ENCODE measurements at regions not wholly inside any gene's neighbourhood (a gene's known extent, or its start where the extent isn't known, plus 50 kb on each side); places are given as distances from the start of the nearest gene placed in this dataset.

DNA sequence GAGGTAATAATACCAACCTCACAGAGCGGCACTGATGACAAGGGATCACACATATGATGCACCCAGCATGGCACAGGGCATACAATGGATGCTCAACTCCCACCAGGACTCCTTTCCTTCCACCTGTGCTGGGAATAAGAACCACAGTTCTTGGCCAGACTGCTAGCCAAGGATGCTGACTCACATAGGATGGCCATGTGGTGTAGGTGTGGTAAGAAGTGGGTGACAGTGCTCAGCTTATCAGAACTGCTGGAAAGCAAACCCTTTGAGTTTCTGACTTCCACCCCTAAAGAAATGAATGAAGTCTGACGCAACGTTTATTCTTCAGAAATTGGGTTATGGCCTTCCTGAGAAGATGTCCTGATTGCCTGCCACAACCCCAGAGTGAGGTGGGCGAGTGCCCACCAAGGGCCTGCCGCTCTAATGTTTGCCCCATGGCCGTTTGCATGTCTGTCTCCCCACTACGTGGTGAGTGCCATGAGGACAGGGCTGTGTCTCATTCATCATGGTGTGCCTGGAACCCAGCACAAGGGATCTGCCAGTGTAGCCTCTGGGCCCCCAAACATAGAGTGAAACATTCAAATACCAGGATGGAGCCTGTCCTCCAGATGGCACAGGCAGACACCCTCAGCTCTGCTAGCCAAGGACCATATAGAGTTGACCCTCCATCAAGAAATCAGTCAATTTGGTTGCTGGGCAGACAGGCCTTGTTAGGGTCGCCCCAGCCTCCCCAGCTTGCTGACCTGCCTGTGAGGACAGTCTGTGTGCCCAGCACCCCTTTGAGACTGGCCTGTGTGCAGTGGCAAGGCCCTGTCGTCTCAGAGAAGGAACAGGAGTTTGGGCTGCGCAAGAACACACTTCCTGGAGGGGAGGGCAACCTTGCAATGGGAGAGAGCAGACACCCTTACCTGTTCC is 57.6 kb upstream of the SLCO2A1 start:
- peaks cover 0 to 8% of the 10 kb centered on the region in 2 donors for H3K27me3 ChIP-seq
- TF ChIP-seq, protein P1, sequence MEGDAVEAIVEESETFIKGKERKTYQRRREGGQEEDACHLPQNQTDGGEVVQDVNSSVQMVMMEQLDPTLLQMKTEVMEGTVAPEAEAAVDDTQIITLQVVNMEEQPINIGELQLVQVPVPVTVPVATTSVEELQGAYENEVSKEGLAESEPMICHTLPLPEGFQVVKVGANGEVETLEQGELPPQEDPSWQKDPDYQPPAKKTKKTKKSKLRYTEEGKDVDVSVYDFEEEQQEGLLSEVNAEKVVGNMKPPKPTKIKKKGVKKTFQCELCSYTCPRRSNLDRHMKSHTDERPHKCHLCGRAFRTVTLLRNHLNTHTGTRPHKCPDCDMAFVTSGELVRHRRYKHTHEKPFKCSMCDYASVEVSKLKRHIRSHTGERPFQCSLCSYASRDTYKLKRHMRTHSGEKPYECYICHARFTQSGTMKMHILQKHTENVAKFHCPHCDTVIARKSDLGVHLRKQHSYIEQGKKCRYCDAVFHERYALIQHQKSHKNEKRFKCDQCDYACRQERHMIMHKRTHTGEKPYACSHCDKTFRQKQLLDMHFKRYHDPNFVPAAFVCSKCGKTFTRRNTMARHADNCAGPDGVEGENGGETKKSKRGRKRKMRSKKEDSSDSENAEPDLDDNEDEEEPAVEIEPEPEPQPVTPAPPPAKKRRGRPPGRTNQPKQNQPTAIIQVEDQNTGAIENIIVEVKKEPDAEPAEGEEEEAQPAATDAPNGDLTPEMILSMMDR (IDR thresholded peaks at IDR 0.05): no peak
- TF ChIP-seq POLR2AphosphoS5 (IDR thresholded peaks at IDR 0.05) (no peak), POLR2A (IDR thresholded peaks at IDR 0.05) (no peak)

DNA sequence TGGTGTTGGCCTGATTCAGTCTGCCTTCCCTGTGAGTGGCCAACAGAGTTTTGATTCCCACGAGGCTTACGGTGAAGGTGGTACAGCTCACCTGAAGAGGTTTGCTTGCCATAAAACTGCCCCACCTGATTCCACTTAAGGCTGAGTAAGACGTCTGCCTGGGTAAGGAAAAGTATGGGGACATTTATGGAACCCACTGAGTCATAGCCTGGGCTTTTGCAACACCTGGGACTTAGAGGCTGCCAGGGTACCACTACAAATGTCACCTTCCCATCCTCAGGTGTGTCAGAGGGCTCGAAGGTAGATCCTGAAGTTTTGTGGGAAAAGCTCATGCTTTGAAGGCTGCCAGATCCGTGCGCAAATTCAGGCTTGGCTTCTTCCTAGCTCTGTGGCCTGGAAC is 56.9 kb upstream of the SLCO2A1 start:
- H3K4me1 ChIP-seq: no peaks in the 10 kb centered on the region
- no peaks in the 10 kb centered on the region for H3K9me3 ChIP-seq
- H3K4me3 ChIP-seq: no peak overlapping the region
- DNase-seq (ENCODE audit: low spot score in 2 of 2): no peak
- TF ChIP-seq POLR2A (IDR thresholded peaks at IDR 0.05) (no peak), POLR2AphosphoS5 (IDR thresholded peaks at IDR 0.05) (no peak)
- TF ChIP-seq, protein P1 (IDR thresholded peaks at IDR 0.05): no peak
- no peak overlapping the region for H3K27ac ChIP-seq
- H3K36me3 ChIP-seq: no peaks in the 10 kb centered on the region
- peaks cover 0 to 8% of the 10 kb centered on the region in 2 donors for H3K27me3 ChIP-seq
- intact Hi-C loops (cut with DNase I; ENCODE audit: low total_unique reads): no loop called here

More for the DNA sequence above, 57.6 kb upstream of the SLCO2A1 start:
- no peaks in the 10 kb centered on the region for H3K36me3 ChIP-seq
- H3K9me3 ChIP-seq: no peaks in the 10 kb centered on the region
- intact Hi-C loops (cut with DNase I; ENCODE audit: low total_unique reads): no loop called here
- H3K4me1 ChIP-seq: no peaks in the 10 kb centered on the region
- H3K4me3 ChIP-seq: no peak overlapping the region
- H3K27ac ChIP-seq: no peak overlapping the region
- DNase-seq (ENCODE audit: low spot score in 2 of 2): no peak

DNA sequence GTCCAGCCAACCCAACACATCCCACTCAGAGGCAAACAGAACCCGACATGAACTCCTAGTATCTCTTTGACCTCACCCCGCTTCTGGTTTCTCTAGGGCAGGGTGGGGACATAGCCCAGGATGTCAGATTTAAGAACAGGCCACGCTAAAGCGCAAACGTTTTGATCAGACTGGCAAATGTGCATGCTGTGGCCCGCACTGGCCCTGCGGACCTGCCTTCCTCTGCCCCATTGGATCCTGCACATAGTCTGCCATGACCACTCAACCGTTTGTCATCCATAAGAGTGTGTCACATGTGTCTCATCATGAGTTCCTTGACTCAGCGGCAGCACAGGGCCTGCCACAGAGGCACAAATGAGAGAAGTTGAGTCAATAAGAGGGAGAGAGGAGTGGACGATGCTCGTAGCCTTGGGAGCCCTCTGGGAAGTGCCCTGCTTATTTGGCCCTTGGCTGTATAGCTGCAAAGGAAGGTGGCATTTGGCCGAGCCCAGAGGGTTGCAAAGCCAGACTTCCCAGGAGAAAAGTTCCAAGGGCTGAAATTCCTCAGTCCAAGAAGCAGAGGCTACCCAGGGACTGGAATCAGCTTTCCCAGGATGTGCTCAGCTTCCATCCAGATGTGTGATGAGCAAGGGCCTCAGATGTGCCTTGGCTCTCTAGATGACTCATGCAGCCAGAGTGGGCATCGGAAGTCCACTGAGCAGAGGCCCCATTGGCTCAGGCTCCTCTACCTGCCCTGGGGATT is 55.5 kb upstream of the SLCO2A1 start:
- Histone ChIP-seq H3K27ac (no peak overlapping the region), H3K9me3 (peaks cover 7 to 10% of the 10 kb centered on the region in 2 donors), H3K4me1 (no peaks in the 10 kb centered on the region), H3K36me3 (no peaks in the 10 kb centered on the region), H3K4me3 (no peak overlapping the region), H3K27me3 (peaks cover 0 to 8% of the 10 kb centered on the region in 2 donors)
- intact Hi-C loops (cut with DNase I; ENCODE audit: low total_unique reads): no loop called here
- TF ChIP-seq POLR2AphosphoS5 (IDR thresholded peaks at IDR 0.05): no peak
- TF ChIP-seq POLR2A (IDR thresholded peaks at IDR 0.05): no peak
- TF ChIP-seq, protein P1 (IDR thresholded peaks at IDR 0.05): no peak
- DNase-seq (ENCODE audit: low spot score in 2 of 2): no peak

DNA sequence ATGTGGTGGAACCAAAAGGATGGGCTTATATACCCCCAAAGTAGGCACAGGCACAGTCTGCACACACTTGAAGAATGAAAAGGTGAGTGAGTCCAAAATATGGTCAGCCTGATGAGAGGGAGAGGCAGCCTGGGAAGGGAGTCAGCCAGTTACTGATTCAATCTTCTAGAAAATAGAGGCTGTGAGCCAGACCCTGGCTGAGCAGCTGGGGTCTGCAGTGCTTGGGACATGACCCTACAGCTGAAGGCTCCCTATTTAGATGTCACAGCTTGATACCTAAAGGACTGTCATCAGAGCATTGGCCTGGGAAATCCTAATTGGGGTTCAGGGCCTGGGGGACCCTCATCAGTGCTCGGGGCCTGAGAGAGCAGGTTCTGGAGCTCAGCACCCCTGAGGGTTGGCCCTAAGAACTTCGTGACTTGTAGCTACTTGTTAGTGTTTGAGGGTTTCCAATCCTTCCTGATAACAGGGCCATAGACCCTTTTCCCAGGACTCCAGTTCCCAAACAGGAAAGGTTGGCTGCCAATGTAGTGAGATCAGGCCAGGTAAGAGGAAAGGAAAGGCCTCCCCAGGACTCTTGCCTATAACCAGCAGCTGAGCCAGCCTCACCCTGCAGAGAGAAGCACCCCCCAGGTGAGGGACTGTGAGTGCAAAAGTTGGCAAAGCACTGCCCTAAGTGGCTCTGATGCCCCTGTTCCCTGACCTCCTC is 54.7 kb upstream of the SLCO2A1 start:
- Histone ChIP-seq H3K27me3 (peaks cover 0 to 8% of the 10 kb centered on the region in 2 donors), H3K27ac (no peak overlapping the region), H3K36me3 (no peaks in the 10 kb centered on the region), H3K4me1 (no peaks in the 10 kb centered on the region), H3K9me3 (peaks cover 7 to 13% of the 10 kb centered on the region in 2 donors), H3K4me3 (no peak overlapping the region)
- no peak for DNase-seq (ENCODE audit: low spot score in 2 of 2)
- intact Hi-C loops (cut with DNase I; ENCODE audit: low total_unique reads): no loop called here
- TF ChIP-seq, protein P1 (IDR thresholded peaks at IDR 0.05): no peak
- TF ChIP-seq POLR2A (IDR thresholded peaks at IDR 0.05) (no peak), POLR2AphosphoS5 (IDR thresholded peaks at IDR 0.05) (no peak)

Data from breast epithelium (tissue), 4 donors.